ENCODE measurements at regions not wholly inside any gene's neighbourhood (a gene's known extent, or its start where the extent isn't known, plus 50 kb on each side); places are given as distances from the start of the nearest gene placed in this dataset.

DNA sequence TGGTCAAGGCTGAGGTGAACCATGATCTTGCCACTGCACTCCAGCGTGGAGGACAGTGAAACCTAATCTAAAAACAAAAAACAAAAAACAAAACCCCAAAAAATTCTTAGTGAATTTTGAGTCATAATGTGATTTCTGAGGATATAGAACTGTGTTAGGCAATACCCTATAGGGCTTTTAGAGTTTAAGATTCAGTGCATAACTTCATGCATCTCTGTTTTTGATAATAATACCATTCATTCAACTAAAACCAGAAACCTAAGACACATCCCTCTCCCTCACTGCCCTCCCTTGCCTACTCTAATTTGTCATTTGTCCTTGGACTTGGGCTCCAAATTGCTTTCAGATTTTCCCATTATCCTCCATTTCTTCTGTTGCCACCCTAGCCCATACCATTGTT lies 405.7 kb upstream of the EDIL3 start (continued):
- TF ChIP-seq, protein P1, sequence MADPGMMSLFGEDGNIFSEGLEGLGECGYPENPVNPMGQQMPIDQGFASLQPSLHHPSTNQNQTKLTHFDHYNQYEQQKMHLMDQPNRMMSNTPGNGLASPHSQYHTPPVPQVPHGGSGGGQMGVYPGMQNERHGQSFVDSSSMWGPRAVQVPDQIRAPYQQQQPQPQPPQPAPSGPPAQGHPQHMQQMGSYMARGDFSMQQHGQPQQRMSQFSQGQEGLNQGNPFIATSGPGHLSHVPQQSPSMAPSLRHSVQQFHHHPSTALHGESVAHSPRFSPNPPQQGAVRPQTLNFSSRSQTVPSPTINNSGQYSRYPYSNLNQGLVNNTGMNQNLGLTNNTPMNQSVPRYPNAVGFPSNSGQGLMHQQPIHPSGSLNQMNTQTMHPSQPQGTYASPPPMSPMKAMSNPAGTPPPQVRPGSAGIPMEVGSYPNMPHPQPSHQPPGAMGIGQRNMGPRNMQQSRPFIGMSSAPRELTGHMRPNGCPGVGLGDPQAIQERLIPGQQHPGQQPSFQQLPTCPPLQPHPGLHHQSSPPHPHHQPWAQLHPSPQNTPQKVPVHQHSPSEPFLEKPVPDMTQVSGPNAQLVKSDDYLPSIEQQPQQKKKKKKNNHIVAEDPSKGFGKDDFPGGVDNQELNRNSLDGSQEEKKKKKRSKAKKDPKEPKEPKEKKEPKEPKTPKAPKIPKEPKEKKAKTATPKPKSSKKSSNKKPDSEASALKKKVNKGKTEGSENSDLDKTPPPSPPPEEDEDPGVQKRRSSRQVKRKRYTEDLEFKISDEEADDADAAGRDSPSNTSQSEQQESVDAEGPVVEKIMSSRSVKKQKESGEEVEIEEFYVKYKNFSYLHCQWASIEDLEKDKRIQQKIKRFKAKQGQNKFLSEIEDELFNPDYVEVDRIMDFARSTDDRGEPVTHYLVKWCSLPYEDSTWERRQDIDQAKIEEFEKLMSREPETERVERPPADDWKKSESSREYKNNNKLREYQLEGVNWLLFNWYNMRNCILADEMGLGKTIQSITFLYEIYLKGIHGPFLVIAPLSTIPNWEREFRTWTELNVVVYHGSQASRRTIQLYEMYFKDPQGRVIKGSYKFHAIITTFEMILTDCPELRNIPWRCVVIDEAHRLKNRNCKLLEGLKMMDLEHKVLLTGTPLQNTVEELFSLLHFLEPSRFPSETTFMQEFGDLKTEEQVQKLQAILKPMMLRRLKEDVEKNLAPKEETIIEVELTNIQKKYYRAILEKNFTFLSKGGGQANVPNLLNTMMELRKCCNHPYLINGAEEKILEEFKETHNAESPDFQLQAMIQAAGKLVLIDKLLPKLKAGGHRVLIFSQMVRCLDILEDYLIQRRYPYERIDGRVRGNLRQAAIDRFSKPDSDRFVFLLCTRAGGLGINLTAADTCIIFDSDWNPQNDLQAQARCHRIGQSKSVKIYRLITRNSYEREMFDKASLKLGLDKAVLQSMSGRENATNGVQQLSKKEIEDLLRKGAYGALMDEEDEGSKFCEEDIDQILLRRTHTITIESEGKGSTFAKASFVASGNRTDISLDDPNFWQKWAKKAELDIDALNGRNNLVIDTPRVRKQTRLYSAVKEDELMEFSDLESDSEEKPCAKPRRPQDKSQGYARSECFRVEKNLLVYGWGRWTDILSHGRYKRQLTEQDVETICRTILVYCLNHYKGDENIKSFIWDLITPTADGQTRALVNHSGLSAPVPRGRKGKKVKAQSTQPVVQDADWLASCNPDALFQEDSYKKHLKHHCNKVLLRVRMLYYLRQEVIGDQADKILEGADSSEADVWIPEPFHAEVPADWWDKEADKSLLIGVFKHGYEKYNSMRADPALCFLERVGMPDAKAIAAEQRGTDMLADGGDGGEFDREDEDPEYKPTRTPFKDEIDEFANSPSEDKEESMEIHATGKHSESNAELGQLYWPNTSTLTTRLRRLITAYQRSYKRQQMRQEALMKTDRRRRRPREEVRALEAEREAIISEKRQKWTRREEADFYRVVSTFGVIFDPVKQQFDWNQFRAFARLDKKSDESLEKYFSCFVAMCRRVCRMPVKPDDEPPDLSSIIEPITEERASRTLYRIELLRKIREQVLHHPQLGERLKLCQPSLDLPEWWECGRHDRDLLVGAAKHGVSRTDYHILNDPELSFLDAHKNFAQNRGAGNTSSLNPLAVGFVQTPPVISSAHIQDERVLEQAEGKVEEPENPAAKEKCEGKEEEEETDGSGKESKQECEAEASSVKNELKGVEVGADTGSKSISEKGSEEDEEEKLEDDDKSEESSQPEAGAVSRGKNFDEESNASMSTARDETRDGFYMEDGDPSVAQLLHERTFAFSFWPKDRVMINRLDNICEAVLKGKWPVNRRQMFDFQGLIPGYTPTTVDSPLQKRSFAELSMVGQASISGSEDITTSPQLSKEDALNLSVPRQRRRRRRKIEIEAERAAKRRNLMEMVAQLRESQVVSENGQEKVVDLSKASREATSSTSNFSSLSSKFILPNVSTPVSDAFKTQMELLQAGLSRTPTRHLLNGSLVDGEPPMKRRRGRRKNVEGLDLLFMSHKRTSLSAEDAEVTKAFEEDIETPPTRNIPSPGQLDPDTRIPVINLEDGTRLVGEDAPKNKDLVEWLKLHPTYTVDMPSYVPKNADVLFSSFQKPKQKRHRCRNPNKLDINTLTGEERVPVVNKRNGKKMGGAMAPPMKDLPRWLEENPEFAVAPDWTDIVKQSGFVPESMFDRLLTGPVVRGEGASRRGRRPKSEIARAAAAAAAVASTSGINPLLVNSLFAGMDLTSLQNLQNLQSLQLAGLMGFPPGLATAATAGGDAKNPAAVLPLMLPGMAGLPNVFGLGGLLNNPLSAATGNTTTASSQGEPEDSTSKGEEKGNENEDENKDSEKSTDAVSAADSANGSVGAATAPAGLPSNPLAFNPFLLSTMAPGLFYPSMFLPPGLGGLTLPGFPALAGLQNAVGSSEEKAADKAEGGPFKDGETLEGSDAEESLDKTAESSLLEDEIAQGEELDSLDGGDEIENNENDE (IDR thresholded peaks at IDR 0.05; ENCODE audit: insufficient replicate concordance, low read length): no peak
- TF ChIP-seq NANOG (IDR thresholded peaks at IDR 0.05; ENCODE audit: insufficient read depth, low read depth, low read length, poor library complexity, severe bottlenecking) (no peak), RFX5 (IDR thresholded peaks at IDR 0.05; ENCODE audit: borderline replicate concordance, low read depth, low read length) (no peak), EZH2 (IDR thresholded peaks at IDR 0.05; ENCODE audit: low read depth, low read length, severe bottlenecking) (no peak), GABPA (IDR thresholded peaks at IDR 0.05; ENCODE audit: borderline replicate concordance, insufficient read depth, low read length) (no peak), HDAC6 (IDR thresholded peaks at IDR 0.05; ENCODE audit: low read depth, low read length) (no peak)
- TF ChIP-seq, protein P2, sequence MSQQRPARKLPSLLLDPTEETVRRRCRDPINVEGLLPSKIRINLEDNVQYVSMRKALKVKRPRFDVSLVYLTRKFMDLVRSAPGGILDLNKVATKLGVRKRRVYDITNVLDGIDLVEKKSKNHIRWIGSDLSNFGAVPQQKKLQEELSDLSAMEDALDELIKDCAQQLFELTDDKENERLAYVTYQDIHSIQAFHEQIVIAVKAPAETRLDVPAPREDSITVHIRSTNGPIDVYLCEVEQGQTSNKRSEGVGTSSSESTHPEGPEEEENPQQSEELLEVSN (IDR thresholded peaks at IDR 0.05): no peak
- TF ChIP-seq, protein P3, sequence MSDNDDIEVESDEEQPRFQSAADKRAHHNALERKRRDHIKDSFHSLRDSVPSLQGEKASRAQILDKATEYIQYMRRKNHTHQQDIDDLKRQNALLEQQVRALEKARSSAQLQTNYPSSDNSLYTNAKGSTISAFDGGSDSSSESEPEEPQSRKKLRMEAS (IDR thresholded peaks at IDR 0.05): no peak

Data from H1 (cell line).